GM21723 (cell line): ENCODE measurements at regions not wholly inside any gene's neighbourhood (a gene's known extent, or its start where the extent isn't known, plus 50 kb on each side); places are given as distances from the start of the nearest gene placed in this dataset.
"Not testable (repeated sequence)": the region's sequence is repeated elsewhere in the genome, so short reads cannot be mapped to it uniquely, and the experiment has no call there.

ENCODE experiments used
- ATAC-seq: cut with Tn5 transposase; IDR thresholded peaks from one replicate; pipeline ENCODE4 v1.9.1; 2021; ENCODE audit warnings: mild to moderate bottlenecking, moderate library complexity; ENCODE audit not compliant: unreplicated experiment

DNA sequence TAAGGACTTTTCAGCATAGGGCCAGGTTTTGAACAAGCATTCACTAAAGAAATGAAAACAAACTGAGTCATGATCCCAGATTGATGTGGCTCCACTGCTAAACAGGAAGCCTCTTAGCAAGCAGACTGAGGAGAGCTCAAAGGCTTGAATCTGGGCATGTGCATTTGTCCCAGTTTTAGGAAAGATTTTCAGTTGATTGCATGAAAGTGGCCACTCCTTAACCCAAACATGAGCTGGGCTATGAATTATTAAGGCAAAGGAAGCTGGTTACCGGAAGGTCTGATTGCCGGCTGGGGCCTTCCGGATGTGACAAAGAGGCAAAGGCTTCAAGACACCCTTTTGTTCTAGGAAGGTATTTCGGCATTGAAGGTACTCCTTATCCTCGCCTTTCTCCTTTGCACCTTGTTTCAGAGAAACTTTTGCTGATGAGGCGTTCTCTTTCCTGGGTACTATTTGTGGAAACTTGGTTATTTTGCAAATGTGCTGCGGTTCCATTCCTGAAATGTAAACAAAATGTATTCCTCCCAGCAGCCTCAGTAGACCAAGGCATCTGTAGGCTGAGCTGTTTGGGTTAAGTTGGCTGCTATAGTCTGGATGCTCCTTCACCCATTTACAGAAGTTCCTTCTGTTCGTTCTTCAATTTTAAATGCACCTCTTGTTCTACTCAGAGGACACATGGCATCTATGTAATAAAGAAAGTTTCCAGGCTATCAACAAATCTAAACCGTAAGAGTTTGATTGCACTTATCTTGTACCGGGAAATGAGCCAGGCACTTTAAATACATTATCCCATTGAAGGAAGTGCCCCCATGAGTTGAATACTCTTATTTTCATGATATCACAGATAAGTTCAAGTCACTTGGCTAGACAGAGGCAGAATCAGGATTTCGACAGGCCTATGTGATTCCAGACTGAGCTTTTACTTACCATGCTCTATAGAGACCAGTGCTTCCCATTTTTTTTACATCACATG, 115.6 kb upstream of the METAP2 start:
- ATAC-seq: no peak

- ATAC-seq: no peak
These were observed 108.0 kb upstream of the METAP2 start for GRCh38 chr12:95365912-95366311.

DNA sequence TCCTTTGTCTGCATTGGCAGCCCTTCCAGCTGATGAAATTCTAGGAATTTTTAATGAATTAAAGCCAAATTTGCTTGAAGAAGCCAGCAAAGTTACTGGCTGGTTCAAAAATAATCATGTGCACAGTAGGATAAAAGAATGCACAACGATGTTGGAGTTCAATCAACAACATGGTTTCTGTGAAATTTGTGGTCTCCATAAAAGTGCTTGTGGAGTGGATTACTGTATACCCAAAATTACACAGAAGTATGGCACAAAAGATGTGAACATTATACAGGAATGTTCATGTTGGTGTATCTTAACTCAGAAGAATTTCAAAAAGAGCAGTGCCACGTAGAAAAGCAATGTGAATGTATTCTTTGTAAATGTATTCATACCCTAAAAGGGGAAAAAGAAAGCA, 105.0 kb upstream of the METAP2 start:
- no peak for ATAC-seq

DNA sequence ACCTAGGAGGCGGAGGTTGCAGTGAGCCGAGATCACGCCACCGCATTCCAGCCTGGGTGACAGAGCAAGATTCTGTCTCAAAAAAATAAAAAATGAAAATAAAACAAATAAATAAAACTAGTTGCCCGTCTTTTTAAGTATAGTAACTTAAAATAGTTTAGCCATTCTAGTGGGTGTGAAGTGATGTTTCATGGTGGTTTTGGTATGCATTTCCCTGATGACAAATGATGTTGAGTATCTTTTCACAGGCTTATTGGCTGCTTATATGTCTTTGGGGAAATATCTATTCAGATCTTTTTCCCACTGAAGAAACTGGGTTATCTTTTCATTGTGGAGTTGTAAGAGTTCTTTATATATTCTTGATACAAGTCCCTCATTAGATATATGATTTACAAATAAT, 102.4 kb upstream of the METAP2 start:
- ATAC-seq: no peak

- ATAC-seq: not testable (repeated sequence)
These were observed 94.5 kb upstream of the METAP2 start for GRCh38 chr12:95379481-95379880.

DNA sequence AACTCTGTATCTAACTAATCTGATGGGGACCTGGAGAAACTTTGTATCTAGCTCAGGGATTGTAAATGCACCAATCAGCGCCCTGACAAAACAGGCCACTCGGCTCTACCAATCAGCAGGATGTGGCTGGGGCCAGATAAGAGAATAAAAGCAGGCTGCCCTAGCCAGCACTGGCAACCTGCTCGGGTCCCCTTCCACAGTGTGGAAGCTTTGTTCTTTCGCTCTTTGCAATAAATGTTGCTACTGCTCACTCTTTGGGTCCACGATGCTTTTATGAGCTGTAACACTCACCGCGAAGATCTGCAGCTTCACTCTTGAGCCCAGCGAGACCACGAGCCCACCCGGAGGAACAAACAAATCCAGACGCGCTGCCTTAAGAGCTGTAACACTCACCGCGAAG, 93.6 kb upstream of the METAP2 start:
- not testable (repeated sequence) for ATAC-seq

DNA sequence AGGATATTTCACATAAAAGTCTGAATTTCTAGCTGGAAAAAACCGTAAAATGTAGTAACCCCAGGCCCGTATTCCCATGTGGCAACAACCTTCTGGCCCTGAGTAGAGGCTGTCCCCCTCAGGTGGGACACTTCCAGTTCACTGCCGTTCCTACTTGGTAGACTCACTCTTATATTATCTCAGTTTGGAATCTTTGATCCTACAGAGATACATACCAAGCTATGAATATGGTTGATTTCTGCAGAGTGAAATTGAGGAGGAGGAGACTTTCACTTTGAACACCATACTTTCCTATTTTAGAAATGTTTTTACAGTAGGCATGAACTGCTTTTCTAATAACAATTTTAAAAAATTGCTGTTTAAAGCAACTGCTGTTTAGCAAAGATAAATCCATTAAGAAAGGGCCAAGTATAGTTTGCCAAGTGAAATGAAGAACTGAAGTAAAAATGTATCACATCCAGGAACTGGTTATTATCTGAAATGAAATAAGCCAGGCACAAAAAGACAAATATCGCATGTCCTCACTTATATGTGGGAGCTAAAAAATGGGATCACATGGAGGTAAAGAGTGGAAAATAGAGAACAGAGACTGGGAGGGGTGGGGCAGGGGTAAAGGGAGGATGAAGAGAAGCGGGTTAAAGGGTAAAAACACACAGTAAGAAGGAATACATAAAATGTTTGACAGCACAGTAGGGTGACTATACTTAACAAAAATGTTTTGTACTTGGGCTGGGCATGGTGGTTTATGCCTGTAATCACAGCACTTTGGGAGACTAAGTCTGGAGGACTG, 92.8 kb upstream of the METAP2 start:
- no peak for ATAC-seq

GRCh38 chr12:95383920-95384319, 90.0 kb upstream of the METAP2 start:
- not testable (repeated sequence) for ATAC-seq

GRCh38 chr12:95384785-95385184, 89.2 kb upstream of the METAP2 start:
- no peak for ATAC-seq

DNA sequence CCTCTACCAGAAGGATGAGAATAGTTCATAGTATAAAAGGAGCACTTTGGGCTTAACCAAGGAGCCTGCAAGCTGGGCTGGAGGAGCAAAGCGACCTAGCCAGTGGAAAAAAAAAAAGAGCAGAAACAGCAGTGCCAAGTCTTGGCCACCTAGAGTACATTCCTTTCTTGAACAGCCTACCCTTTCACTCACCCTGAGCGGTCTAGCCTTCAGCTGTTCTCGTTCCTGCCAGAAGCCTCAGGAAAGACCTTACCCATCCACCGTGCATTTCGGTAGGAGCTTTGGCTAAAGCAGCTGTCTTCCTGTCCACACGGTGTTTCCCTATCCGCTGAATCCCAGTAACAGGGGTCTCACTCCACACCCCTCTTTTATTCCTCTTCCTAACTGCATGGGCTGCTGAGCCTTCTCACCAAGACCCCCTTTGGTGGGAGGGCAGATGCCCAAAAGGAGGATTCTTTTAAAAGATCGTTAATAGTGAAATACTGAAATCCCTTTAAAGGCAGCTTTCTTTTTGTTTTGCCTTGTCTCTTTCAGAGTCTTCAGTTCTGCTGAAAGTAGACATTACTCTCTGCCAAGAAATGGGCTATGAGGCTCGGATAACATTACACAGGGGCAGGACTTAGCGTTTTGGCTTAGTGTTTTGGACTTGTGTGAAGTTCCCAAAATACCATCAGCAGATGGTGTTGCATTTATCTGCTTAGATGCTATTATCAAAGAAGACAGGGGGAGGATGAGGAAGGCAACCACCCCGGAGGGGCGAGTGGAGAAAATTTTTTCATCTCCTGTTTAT, 88.5 kb upstream of the METAP2 start:
- ATAC-seq: no peak

DNA sequence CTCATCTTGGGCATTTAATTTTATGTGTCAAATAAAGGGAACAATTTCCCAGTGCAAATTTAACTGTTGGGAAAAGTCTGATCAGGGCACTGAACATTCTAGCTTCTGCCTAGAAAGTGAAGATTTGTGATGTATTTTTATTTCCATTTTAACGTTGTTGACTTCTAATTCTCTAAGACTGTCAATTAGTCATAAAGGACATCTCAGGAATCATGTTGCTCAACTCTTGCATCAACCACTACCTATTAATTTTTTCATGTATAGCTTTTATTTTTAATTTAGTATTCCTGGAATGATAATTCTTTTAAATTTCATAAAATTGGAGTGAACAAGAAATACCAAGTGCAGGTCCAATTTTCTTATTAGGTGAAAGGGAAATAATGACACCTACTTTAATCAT, 87.9 kb upstream of the METAP2 start:
- no peak for ATAC-seq

- ATAC-seq: not testable (repeated sequence)
These were observed 85.7 kb upstream of the METAP2 start for GRCh38 chr12:95388260-95388659.

DNA sequence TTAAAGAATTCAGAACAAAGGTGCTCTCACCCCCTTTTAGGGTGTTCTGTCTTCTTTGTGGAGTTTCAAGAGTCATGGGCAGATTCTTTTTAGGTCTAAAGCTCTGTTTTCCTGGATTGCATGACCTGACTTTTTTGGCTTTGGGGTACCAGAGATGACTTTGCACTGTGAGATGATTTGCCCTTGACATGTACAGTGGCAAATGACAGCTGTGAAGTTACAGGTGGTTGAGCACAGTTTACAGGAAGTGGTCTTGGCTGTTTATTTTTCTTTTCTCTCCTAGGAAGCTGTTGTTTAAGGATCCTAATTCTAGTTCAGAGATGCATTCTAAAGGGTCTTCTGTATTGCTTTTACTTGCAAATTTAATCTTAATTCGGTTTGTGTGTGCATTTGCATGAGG, 83.8 kb upstream of the METAP2 start:
- ATAC-seq: peak; percentile 84

- ATAC-seq: peak; percentile 58
These were observed 83.0 kb upstream of the METAP2 start for GRCh38 chr12:95390932-95391331.

GRCh38 chr12:95393191-95393790, 80.7 kb upstream of the METAP2 start:
- no peak for ATAC-seq

- ATAC-seq: no peak
These were observed 78.3 kb upstream of the METAP2 start for GRCh38 chr12:95395696-95396095.

- no peak for ATAC-seq
These were observed 77.0 kb upstream of the METAP2 start for GRCh38 chr12:95396849-95397468.

- no peak for ATAC-seq
These were observed 76.4 kb upstream of the METAP2 start for GRCh38 chr12:95397571-95397970.

DNA sequence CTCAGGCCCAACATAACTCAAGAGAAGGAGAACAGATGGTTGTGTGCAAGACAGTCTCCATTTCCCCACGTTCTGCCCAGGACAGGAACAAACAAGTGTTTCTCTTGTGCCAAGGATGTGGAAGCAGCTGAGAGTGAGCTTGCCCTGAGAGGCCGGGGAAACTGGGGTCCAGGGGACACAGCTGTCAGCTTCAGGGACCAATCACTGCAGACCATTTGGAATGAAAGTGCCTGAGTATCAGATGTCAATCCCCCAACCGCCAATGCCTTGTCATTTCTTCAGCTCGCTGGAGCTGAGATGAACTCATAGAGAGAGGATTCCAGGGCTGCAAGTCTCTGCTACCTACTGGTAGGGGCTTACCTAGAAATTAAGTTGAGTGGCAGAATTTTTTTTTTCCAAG, 71.9 kb upstream of the METAP2 start:
- ATAC-seq: no peak

DNA sequence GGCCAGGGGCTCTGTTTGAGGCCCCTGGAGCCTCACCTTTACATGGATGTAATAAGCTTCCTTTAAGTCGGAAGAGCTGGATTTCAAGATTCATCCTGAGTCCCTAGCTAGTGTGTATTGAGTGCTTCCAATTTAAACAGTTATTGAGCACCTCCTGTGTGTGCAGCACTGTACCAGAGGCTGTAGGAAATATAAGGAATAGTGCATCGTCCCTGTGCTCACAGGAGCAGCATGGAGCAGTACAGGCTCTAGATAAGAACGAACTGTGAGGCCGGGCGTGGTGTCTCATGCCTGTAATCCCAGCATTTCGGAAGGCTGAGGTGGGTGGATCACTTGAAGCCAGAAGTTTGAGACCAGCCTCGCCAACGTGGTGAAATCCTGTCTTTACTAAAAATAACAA, 65.8 kb upstream of the METAP2 start:
- no peak for ATAC-seq
